DND-41 (cell line): ENCODE measurements at regions not wholly inside any gene's neighbourhood (a gene's known extent, or its start where the extent isn't known, plus 50 kb on each side); places are given as distances from the start of the nearest gene placed in this dataset.

Experiments used
- ATAC-seq: fragments of 200-7000 bp; cut with Tn5 transposase; 3 replicates; pipeline ENCODE4 v1.9.1; 2021; ENCODE audit warnings: low read depth; ENCODE audit not compliant: insufficient read depth
- DNase-seq: peaks from one replicate; pipeline ENCODE4 v3.0.0-alpha.2; 2020
- H2AFZ ChIP-seq: 2 replicates; pipeline ENCODE4 v1.6.0; 2012; ENCODE audit warnings: low read depth, low read length
- H3K27ac ChIP-seq: 2 replicates; pipeline ENCODE4 v1.5.1; 2012; ENCODE audit warnings: low read length, inconsistent platforms
- H3K27me3 ChIP-seq: fragments of 200-600 bp; sonication (generic); 2 replicates; pipeline ENCODE4 v1.6.0; 2012; ENCODE audit warnings: low read length, mild to moderate bottlenecking, inconsistent platforms; ENCODE audit not compliant: insufficient read depth, poor library complexity
- H3K36me3 ChIP-seq: 2 replicates; pipeline ENCODE4 v1.5.1; 2012; ENCODE audit warnings: low read length, inconsistent platforms; ENCODE audit not compliant: insufficient read depth
- H3K4me1 ChIP-seq: 2 replicates; pipeline ENCODE4 v1.5.1; 2012; ENCODE audit warnings: mild to moderate bottlenecking, low read length; ENCODE audit not compliant: insufficient read depth
- H3K4me2 ChIP-seq: 2 replicates; pipeline ENCODE4 v1.6.0; 2012; ENCODE audit warnings: mild to moderate bottlenecking, moderate library complexity, low read length, inconsistent platforms; ENCODE audit not compliant: insufficient read depth
- H3K4me3 ChIP-seq, 2 experiments: fragments of 200-600 bp in 1 of 2; shearing (Covaris generic) in 1 of 2; 2 replicates each; pipeline ENCODE4 v1.5.1; 2012 to 2016; ENCODE audit warnings: inconsistent platforms in 2 of 2, low read length in 2 of 2, mild to moderate bottlenecking in 2 of 2, low read depth in 1 of 2, moderate library complexity in 1 of 2
- H3K79me2 ChIP-seq: 2 replicates; pipeline ENCODE4 v1.6.0; 2012; ENCODE audit warnings: low read length, inconsistent platforms; ENCODE audit not compliant: insufficient read depth
- H3K9ac ChIP-seq: 2 replicates; pipeline ENCODE4 v1.6.0; 2012; ENCODE audit warnings: low read depth, mild to moderate bottlenecking, inconsistent platforms, low read length, moderate library complexity
- H3K9me3 ChIP-seq: 2 replicates; pipeline ENCODE4 v1.5.1; 2012; ENCODE audit warnings: low read length, moderate library complexity, mild to moderate bottlenecking, inconsistent platforms; ENCODE audit not compliant: insufficient read depth, severe bottlenecking
- H4K20me1 ChIP-seq: 2 replicates; pipeline ENCODE4 v1.6.0; 2012; ENCODE audit warnings: low read length; ENCODE audit not compliant: insufficient read depth
- CTCF ChIP-seq: IDR thresholded peaks from 2 replicates; pipeline ENCODE4 v1.5.1; 2012; ENCODE audit warnings: borderline replicate concordance, low read length, moderate library complexity, mild to moderate bottlenecking; ENCODE audit not compliant: poor library complexity, severe bottlenecking; ENCODE audit errors: extremely low read depth
- EZH2 ChIP-seq: IDR thresholded peaks from 3 replicates; pipeline ENCODE4 v1.6.1; 2012; ENCODE audit warnings: borderline replicate concordance, low read depth, mild to moderate bottlenecking, moderate library complexity, low read length, inconsistent platforms; ENCODE audit not compliant: severe bottlenecking

- no peak overlapping the region for H3K9ac ChIP-seq
- ATAC-seq (no peak), DNase-seq (no peak)
- H3K4me3 ChIP-seq = no peak overlapping the region
- H4K20me1 ChIP-seq = no peaks in the 10 kb centered on the region
- no peaks in the 10 kb centered on the region for H3K9me3 ChIP-seq
- H3K27me3 ChIP-seq = no peaks in the 10 kb centered on the region
- no peak overlapping the region for H3K27ac ChIP-seq
- no peak overlapping the region for H2AFZ ChIP-seq
- H3K4me2 ChIP-seq = no peak overlapping the region
- H3K79me2 ChIP-seq = no peaks in the 10 kb centered on the region
- no peaks in the 10 kb centered on the region for H3K4me1 ChIP-seq
- no peak for TF ChIP-seq EZH2
- no peak for TF ChIP-seq CTCF
- no peaks in the 10 kb centered on the region for H3K36me3 ChIP-seq
Measured at GRCh38 chr16:86378128-86378527, 132.2 kb upstream of the FOXF1 start.

- no peak for DNase-seq
- Histone ChIP-seq H3K4me2 (no peak overlapping the region), H4K20me1 (no peaks in the 10 kb centered on the region), H3K79me2 (no peaks in the 10 kb centered on the region), H3K9ac (no peak overlapping the region), H3K4me3 (no peak overlapping the region), H3K9me3 (no peaks in the 10 kb centered on the region), H3K27ac (no peak overlapping the region), H3K4me1 (no peaks in the 10 kb centered on the region), H3K27me3 (no peaks in the 10 kb centered on the region), H2AFZ (no peak overlapping the region), H3K36me3 (no peaks in the 10 kb centered on the region)
- ATAC-seq = no peak
- TF ChIP-seq EZH2 = no peak
- no peak for TF ChIP-seq CTCF
Measured at GRCh38 chr16:86378831-86379504, 131.4 kb upstream of the FOXF1 start.

- ATAC-seq = no peak
- Histone ChIP-seq H3K27me3 (no peaks in the 10 kb centered on the region), H3K4me1 (no peaks in the 10 kb centered on the region), H3K9me3 (no peaks in the 10 kb centered on the region), H3K4me3 (no peak overlapping the region), H3K36me3 (no peaks in the 10 kb centered on the region), H3K9ac (no peak overlapping the region), H3K4me2 (no peak overlapping the region), H3K27ac (no peak overlapping the region), H4K20me1 (no peaks in the 10 kb centered on the region), H2AFZ (no peak overlapping the region), H3K79me2 (no peaks in the 10 kb centered on the region)
- TF ChIP-seq CTCF (no peak), EZH2 (no peak)
- DNase-seq = no peak
Measured at GRCh38 chr16:86379505-86379846, 130.9 kb upstream of the FOXF1 start.

GRCh38 chr16:86380030-86380429 is 130.3 kb upstream of the FOXF1 start:
- Histone ChIP-seq H3K9ac (no peak overlapping the region), H3K36me3 (no peaks in the 10 kb centered on the region), H3K79me2 (no peaks in the 10 kb centered on the region), H3K9me3 (no peaks in the 10 kb centered on the region), H3K27ac (no peak overlapping the region), H3K4me1 (no peaks in the 10 kb centered on the region), H4K20me1 (no peaks in the 10 kb centered on the region), H3K4me3 (no peak overlapping the region), H3K4me2 (no peak overlapping the region), H3K27me3 (no peaks in the 10 kb centered on the region), H2AFZ (no peak overlapping the region)
- ATAC-seq (no peak), DNase-seq (no peak)
- no peak for TF ChIP-seq CTCF
- TF ChIP-seq EZH2 = no peak
